Vagina (tissue), 2 donors: ENCODE measurements at regions not wholly inside any gene's neighbourhood (a gene's known extent, or its start where the extent isn't known, plus 50 kb on each side); places are given as distances from the start of the nearest gene placed in this dataset.
A peak's percentile ranks its signal among the peaks of the same experiment; 100 is the strongest.

Experiments
- CTCF ChIP-seq, 3 experiments: fragments of 450-650 bp in 2 of 3; fragments of 200-600 bp in 1 of 3; sonication (generic) in 1 of 3; IDR thresholded peaks; one replicate each; pipeline ENCODE4 v1.5.1; 2017 to 2019; ENCODE audit warnings: antibody characterized with exemption in 3 of 3, mild to moderate bottlenecking in 2 of 3, moderate library complexity in 2 of 3
- POLR2A ChIP-seq, 2 donors: fragments of 450-650 bp; IDR thresholded peaks; one replicate each; pipeline ENCODE4 v1.6.1; 2017; ENCODE audit warnings: antibody characterized with exemption in 2 of 2, mild to moderate bottlenecking in 2 of 2, moderate library complexity in 2 of 2
- POLR2AphosphoS5 ChIP-seq, 2 donors: sonication (generic); formaldehyde crosslinking; IDR thresholded peaks; one replicate each; pipeline ENCODE4 v1.9.0; 2017; ENCODE audit warnings: antibody characterized with exemption in 2 of 2, mild to moderate bottlenecking in 2 of 2, low read depth in 1 of 2; ENCODE audit not compliant: insufficient read depth in 1 of 2

DNA sequence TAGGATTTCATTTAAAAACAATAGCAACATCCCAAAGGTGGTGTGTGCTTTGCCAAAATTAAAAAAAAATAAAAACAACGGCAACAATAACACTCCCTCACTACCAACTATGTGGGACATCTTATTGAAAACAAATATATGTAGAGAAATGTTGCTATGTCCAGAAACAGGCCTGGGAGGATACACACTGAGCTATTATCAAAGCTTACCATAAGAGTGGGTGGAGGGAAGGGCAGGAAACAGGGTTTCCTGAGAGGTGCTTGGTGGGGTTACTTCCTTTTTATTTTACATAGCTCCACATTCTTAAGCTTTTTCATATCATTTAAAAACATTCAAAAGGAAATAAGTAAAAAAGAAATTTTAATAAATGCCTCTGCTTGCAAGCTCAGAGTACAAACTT, 150.0 kb upstream of the RIPOR2 start:
- no peak for TF ChIP-seq CTCF (IDR thresholded peaks at IDR 0.05)
- peak in 1 of 2 donors; percentile 70 for TF ChIP-seq POLR2AphosphoS5 (IDR thresholded peaks at IDR 0.05; ENCODE audit: insufficient read depth in 1 of 2, low read depth in 1 of 2)
- TF ChIP-seq POLR2A (IDR thresholded peaks at IDR 0.05) = no peak
